GM19043 (cell line): ENCODE measurements at regions not wholly inside any gene's neighbourhood (a gene's known extent, or its start where the extent isn't known, plus 50 kb on each side); places are given as distances from the start of the nearest gene placed in this dataset.
"Not testable (repeated sequence)": the region's sequence is repeated elsewhere in the genome, so short reads cannot be mapped to it uniquely, and the experiment has no call there.

Experiments
- ATAC-seq: cut with Tn5 transposase; IDR thresholded peaks from one replicate; pipeline ENCODE4 v1.9.1; 2021; ENCODE audit warnings: low read depth; ENCODE audit not compliant: unreplicated experiment

- ATAC-seq: not testable (repeated sequence)
Observed at GRCh38 chr2:16235291-16235690, 294.9 kb downstream of the MYCN start.

- ATAC-seq: no peak
Observed at GRCh38 chr2:16228951-16229350, 288.6 kb downstream of the MYCN start.

DNA sequence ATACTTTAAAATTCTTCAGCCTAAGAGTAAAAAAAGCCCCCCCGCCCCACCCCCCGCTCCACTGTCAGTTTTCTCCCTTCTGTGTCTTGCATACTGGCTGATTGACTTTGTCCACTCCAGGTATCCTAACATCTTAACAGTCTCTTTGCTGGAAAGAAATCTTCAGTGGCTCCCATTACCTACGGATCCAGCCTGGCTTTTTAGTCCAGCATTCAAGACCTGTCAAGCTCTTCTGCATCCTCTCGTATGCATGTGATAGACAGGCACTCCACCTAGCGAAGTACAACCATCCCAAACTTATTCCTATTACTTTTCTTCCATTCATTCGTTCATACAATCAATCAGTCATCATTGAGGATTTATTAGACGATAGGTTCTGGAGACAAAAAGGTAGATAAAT, 288.1 kb downstream of the MYCN start:
- ATAC-seq: no peak

DNA sequence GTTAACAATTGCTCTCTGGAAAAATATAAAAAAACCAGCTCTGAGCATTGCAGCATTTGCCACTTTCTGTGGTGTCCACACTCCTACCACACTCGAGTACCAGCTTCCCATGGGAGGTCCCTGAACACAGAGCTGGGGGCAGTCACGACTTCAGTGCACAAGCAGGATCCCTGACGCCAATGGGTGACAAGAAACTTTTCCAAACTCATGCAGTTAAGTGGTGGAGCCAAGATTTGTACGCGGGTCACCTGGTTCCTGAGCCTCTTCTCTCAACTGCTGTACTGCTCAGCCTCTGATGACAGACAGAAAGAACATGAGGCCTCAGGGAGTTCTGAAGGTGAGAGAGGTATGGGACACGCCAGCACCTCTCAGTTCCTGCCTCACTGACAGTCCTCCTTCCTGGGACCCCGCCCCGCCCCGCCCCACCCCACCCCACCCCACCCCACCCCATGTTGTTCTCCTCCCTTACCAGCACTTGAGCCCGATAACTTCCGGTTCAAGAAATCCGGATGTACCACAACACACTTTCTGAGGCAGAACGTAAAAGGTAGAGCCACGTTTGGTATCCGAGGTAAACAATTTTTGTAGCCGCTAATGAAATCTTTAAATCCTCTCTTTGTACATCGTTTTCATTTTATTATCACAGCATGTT, 287.6 kb downstream of the MYCN start:
- ATAC-seq: no peak

DNA sequence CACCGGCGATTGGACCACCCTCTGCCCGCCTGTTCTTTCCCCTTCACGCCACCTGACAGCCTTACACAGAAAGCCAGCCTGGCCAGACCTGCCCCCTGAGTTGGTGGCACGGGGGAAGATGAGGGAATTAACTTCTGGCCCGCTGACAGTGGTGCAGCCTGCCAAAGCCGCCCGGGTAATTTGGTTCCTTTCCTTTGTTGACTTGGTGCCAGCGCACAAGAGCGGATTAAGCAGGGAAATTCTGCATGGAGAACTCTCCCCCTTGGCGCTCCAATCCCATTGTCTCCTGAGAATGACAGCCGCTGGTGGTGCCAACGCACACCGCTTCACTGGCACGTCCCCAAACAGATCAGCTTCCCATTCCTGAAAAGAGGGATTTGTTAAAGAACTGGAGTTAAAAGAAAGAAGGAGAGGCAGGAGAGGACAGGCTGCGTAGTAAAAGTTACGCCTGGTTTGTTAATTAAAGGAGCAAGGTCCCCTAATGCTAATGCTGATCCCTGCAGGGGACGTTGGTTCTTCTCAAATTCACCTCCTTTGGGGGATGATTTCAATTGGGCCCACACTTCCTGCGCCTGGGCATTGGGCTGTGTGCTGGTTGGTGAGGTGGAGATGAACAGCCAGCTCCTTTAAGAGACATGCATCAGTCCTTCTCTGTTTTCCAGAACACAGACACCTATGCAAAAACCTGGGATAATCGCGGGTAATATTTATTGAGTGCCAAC, 286.8 kb downstream of the MYCN start:
- ATAC-seq: no peak

DNA sequence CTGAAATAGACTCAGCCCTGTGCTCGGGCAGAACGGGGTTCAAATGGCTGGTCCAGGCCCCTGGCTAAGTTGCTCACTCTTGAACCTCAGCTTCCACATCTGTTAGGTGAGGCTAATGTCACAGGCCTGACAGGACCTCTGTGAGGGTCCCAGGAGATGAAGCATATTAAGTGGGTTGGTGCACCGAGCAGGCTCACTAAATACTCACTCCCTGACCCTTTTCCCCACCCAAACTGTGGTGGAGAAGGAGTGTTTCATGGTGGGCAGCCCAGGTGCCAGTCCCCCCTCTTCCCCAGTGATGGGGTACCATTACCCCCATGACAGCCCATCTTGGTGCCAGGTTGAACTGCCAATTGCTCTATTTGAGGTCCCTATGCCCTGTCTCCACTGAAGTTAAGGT, 286.0 kb downstream of the MYCN start:
- no peak for ATAC-seq

- no peak for ATAC-seq
Observed at GRCh38 chr2:16225545-16225944, 285.2 kb downstream of the MYCN start.

DNA sequence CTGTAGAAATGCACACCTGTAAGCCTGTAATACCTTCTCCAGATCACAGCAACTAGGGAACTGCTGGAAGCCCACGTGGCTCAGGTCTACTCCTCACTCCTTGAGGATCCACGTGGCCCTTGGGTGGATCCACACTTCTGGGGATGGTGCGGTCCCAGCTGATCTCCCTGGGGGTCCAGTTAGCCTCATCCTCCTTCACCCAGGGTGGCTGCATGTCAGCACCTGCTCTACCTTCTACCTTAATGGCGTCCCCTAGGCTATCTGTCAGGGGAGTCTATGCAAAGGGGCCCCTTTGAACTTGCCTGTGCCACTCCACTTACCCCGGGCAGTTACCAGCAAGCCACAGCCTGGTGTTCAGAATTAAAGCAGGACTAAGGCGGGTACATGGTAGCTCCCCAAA, 284.7 kb downstream of the MYCN start:
- ATAC-seq: no peak

GRCh38 chr2:16224298-16225045, 284.1 kb downstream of the MYCN start:
- no peak for ATAC-seq

DNA sequence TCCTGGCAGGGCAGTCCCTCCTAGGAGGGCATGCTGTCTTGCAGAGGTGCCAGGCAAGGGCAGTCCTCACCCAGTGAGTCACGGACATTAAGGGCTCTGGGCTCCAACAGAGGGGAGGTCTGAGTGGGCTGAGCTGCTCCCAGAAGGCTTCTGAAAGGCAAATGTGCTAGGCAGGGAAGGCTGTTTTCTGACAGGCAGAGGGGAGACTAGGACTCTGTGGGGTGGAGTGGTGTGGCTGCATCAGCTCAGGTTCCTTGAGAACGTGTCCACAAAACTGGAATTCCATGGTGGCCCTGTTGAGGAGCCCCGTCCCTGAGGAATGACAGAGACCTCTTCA, 283.5 kb downstream of the MYCN start:
- no peak for ATAC-seq

DNA sequence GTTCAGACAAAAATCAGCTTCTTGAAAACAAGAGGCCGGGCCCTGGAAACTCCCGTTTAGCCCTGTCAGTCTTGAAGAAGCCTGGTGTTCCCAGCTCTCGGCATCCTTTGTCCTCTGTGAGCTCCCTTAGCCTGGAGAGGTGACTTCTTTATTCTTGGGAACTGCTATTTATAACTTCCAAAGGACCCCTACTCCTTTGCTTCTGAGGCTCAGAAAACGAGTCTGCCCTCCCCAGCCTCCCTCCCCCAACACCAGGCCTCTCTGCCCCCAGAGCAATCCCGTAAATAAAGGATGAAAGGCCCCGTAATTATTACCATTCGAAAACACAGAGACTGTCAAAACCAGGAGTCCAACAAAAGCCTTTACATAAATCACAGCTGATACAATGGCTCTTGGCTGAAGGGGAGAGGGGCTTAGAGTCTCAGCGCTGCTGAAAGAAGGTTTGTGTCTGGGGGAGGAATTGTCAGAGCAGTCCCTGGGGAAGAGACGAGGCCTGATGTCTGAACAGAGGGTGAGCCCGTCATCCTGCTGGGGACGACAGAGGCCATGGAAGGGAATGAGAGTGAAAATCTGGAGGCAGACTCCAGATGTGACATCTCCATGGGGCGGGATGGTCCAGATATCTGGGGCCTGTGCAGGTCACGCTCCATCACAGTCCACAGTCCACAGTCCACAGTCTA, 283.0 kb downstream of the MYCN start:
- no peak for ATAC-seq

- ATAC-seq: no peak
Observed at GRCh38 chr2:16222326-16222725, 282.0 kb downstream of the MYCN start.

- no peak for ATAC-seq
Observed at GRCh38 chr2:16221461-16222010, 281.2 kb downstream of the MYCN start.

DNA sequence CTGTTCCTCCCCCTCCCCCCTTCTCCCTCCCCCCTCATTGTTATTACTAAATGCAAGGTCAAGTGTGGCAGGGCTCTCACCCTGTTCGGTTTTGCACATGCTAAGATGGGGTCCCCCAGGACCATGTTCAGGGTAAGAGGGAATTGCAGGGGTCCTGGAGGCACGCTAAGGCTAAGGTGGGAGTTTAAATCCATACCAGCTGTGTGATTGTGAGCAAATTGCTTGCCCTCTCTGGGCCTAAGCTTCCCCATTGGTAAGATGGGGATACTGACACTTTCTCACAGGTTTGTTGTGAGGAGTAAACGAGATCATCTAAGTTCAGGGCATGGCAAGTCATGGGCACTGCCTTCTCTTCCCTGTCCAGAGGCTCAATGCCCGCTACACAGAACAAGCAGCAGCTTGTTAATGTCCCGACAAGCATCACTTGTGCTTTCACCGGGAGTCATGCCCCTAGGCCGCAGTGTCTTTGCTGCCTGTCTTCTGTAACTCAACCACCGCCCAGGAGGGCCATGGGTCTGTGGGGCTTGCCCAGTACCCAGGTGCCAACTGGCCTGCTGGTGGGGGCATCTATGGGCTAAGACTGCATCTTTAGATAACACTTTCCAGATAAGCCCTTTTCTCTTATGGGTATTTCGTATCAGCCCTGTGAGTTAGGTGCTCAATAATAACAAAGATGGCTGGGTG, 279.1 kb downstream of the MYCN start:
- ATAC-seq: no peak

DNA sequence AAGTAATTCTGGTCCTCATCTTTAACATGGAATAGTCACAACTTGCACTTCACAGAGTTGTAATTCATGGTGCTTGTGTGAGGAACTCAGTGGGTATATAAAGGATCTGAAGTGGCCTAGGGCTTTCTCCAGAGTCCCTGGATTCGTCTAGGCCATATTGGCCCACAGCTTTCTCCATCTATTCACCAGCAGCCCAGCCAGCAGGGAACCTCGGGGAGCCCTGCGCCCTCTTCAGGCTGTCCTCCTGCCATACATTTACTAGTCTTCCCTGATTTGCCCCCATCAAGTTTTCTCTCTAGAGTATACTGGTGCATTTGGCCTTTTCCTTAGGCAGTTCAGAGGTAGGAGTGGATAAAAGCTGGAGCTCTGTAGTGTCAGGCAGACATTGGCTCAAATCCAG, 278.3 kb downstream of the MYCN start:
- ATAC-seq: no peak

- ATAC-seq: no peak
Observed at GRCh38 chr2:16218161-16218560, 277.8 kb downstream of the MYCN start.

DNA sequence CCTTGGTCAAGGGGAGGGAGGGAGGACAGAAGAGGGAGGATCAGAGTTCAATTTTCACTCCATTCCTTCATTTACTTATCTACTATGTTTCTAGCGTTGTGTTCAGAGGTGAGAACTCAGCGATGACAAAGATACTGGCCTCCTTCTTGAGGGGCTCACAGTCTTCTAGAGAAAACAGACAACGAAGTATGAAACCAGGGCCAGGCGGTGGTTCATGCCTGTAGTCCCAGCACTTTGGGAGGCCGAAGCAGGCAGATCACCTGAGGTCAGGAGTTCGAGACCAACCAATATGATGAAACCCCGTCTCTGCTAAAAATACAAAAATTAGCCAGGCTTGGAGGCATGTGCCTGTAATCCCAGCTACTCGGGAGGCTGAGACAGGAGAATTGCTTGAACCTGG, 277.4 kb downstream of the MYCN start:
- ATAC-seq: not testable (repeated sequence)

- no peak for ATAC-seq
Observed at GRCh38 chr2:16217291-16217690, 276.9 kb downstream of the MYCN start.

- no peak for ATAC-seq
Observed at GRCh38 chr2:16216558-16216945, 276.2 kb downstream of the MYCN start.

GRCh38 chr2:16215902-16216557, 275.7 kb downstream of the MYCN start:
- ATAC-seq: no peak
